ENCODE measurements at regions not wholly inside any gene's neighbourhood (a gene's known extent, or its start where the extent isn't known, plus 50 kb on each side); places are given as distances from the start of the nearest gene placed in this dataset.

- no peak for TF ChIP-seq CTCF (IDR thresholded peaks at IDR 0.05; ENCODE audit: insufficient read depth, low read depth, low read length)
Observed at GRCh38 chr7:85695041-85695440, 508.2 kb upstream of the SEMA3D start.

GRCh38 chr7:85693326-85693725 is 506.5 kb upstream of the SEMA3D start:
- no peak overlapping the region for H3K4me3 ChIP-seq (ENCODE audit: low read depth, low read length)
- no peak for TF ChIP-seq CTCF (IDR thresholded peaks at IDR 0.05; ENCODE audit: insufficient read depth, low read depth, low read length)
- DNase-seq (ENCODE audit: low read depth) = no peak

More at GRCh38 chr7:85695041-85695440, 508.2 kb upstream of the SEMA3D start:
- no peak for DNase-seq (ENCODE audit: low read depth)
- no peak overlapping the region for H3K4me3 ChIP-seq (ENCODE audit: low read depth, low read length)

GRCh38 chr7:85688712-85689111 is 501.9 kb upstream of the SEMA3D start:
- TF ChIP-seq CTCF (IDR thresholded peaks at IDR 0.05; ENCODE audit: insufficient read depth, low read depth, low read length) = no peak
- H3K4me3 ChIP-seq (ENCODE audit: low read depth, low read length) = no peak overlapping the region
- no peak for DNase-seq (ENCODE audit: low read depth)

- no peak for TF ChIP-seq CTCF (IDR thresholded peaks at IDR 0.05; ENCODE audit: insufficient read depth, low read depth, low read length)
- DNase-seq (ENCODE audit: low read depth) = no peak
- no peak overlapping the region for H3K4me3 ChIP-seq (ENCODE audit: low read depth, low read length)
Observed at GRCh38 chr7:85686401-85687181, 499.7 kb upstream of the SEMA3D start.

GRCh38 chr7:85685901-85686300 is 499.0 kb upstream of the SEMA3D start:
- no peak for DNase-seq (ENCODE audit: low read depth)
- H3K4me3 ChIP-seq (ENCODE audit: low read depth, low read length) = no peak overlapping the region
- no peak for TF ChIP-seq CTCF (IDR thresholded peaks at IDR 0.05; ENCODE audit: insufficient read depth, low read depth, low read length)

GRCh38 chr7:85682833-85683620 is 496.2 kb upstream of the SEMA3D start:
- no peak overlapping the region for H3K4me3 ChIP-seq (ENCODE audit: low read depth, low read length)
- TF ChIP-seq CTCF (IDR thresholded peaks at IDR 0.05; ENCODE audit: insufficient read depth, low read depth, low read length) = no peak
- peak; percentile 53 for DNase-seq (ENCODE audit: low read depth)

Measured in fibroblast of villous mesenchyme (primary cell).